ENCODE measurements at regions not wholly inside any gene's neighbourhood (a gene's known extent, or its start where the extent isn't known, plus 50 kb on each side); places are given as distances from the start of the nearest gene placed in this dataset.

DNA sequence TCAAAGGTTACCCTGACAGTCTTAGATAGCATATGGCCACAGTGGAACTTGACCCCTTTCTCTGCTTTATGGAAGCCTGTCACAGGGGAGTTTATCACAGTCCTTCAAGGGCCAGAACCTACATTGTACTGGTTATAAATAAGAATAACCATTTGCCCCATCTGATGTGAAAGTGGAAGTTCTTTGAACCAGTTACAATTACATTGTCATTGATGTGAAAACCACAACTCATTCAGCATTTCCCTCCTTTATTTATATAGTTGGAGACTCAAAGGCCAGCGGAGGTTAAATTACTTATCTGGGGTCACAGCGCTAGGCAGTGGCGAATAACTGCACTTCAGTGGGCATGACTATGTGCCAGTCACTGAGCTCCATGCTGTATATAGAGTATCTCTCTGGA, 60.5 kb upstream of the TBC1D5 start:
- H3K9me3 Mint-ChIP-seq = no peaks in the 10 kb centered on the region
- H3K36me3 ChIP-seq (ENCODE audit: insufficient read depth) = no peaks in the 10 kb centered on the region
- no peaks in the 10 kb centered on the region for H3K27me3 ChIP-seq (ENCODE audit: insufficient read depth)
- H3K27me3 Mint-ChIP-seq (ENCODE audit: insufficient read depth, low read depth, poor library complexity) = no peaks in the 10 kb centered on the region
- H3K4me3 Mint-ChIP-seq = no peak overlapping the region
- no peak overlapping the region; the same call in 1 of the 2 replicates for H3K27ac Mint-ChIP-seq
- TF ChIP-seq, protein P1, sequence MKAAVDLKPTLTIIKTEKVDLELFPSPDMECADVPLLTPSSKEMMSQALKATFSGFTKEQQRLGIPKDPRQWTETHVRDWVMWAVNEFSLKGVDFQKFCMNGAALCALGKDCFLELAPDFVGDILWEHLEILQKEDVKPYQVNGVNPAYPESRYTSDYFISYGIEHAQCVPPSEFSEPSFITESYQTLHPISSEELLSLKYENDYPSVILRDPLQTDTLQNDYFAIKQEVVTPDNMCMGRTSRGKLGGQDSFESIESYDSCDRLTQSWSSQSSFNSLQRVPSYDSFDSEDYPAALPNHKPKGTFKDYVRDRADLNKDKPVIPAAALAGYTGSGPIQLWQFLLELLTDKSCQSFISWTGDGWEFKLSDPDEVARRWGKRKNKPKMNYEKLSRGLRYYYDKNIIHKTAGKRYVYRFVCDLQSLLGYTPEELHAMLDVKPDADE (IDR thresholded peaks at IDR 0.05) = no peak
- no peak for TF ChIP-seq JUNB (IDR thresholded peaks at IDR 0.05; ENCODE audit: unreplicated experiment)
- TF ChIP-seq, protein P2, sequence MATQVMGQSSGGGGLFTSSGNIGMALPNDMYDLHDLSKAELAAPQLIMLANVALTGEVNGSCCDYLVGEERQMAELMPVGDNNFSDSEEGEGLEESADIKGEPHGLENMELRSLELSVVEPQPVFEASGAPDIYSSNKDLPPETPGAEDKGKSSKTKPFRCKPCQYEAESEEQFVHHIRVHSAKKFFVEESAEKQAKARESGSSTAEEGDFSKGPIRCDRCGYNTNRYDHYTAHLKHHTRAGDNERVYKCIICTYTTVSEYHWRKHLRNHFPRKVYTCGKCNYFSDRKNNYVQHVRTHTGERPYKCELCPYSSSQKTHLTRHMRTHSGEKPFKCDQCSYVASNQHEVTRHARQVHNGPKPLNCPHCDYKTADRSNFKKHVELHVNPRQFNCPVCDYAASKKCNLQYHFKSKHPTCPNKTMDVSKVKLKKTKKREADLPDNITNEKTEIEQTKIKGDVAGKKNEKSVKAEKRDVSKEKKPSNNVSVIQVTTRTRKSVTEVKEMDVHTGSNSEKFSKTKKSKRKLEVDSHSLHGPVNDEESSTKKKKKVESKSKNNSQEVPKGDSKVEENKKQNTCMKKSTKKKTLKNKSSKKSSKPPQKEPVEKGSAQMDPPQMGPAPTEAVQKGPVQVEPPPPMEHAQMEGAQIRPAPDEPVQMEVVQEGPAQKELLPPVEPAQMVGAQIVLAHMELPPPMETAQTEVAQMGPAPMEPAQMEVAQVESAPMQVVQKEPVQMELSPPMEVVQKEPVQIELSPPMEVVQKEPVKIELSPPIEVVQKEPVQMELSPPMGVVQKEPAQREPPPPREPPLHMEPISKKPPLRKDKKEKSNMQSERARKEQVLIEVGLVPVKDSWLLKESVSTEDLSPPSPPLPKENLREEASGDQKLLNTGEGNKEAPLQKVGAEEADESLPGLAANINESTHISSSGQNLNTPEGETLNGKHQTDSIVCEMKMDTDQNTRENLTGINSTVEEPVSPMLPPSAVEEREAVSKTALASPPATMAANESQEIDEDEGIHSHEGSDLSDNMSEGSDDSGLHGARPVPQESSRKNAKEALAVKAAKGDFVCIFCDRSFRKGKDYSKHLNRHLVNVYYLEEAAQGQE (IDR thresholded peaks at IDR 0.05; ENCODE audit: unreplicated experiment) = no peak
- TF ChIP-seq EZH2 (IDR thresholded peaks at IDR 0.05; ENCODE audit: low read depth, unreplicated experiment) = no peak
- no peak for TF ChIP-seq EZH2phosphoT487 (IDR thresholded peaks at IDR 0.05; ENCODE audit: unreplicated experiment)
- TF ChIP-seq ZNF331 (CRISPR knock-in tag; IDR thresholded peaks at IDR 0.05; ENCODE audit: low read depth) = no peak
- TF ChIP-seq, protein P3, sequence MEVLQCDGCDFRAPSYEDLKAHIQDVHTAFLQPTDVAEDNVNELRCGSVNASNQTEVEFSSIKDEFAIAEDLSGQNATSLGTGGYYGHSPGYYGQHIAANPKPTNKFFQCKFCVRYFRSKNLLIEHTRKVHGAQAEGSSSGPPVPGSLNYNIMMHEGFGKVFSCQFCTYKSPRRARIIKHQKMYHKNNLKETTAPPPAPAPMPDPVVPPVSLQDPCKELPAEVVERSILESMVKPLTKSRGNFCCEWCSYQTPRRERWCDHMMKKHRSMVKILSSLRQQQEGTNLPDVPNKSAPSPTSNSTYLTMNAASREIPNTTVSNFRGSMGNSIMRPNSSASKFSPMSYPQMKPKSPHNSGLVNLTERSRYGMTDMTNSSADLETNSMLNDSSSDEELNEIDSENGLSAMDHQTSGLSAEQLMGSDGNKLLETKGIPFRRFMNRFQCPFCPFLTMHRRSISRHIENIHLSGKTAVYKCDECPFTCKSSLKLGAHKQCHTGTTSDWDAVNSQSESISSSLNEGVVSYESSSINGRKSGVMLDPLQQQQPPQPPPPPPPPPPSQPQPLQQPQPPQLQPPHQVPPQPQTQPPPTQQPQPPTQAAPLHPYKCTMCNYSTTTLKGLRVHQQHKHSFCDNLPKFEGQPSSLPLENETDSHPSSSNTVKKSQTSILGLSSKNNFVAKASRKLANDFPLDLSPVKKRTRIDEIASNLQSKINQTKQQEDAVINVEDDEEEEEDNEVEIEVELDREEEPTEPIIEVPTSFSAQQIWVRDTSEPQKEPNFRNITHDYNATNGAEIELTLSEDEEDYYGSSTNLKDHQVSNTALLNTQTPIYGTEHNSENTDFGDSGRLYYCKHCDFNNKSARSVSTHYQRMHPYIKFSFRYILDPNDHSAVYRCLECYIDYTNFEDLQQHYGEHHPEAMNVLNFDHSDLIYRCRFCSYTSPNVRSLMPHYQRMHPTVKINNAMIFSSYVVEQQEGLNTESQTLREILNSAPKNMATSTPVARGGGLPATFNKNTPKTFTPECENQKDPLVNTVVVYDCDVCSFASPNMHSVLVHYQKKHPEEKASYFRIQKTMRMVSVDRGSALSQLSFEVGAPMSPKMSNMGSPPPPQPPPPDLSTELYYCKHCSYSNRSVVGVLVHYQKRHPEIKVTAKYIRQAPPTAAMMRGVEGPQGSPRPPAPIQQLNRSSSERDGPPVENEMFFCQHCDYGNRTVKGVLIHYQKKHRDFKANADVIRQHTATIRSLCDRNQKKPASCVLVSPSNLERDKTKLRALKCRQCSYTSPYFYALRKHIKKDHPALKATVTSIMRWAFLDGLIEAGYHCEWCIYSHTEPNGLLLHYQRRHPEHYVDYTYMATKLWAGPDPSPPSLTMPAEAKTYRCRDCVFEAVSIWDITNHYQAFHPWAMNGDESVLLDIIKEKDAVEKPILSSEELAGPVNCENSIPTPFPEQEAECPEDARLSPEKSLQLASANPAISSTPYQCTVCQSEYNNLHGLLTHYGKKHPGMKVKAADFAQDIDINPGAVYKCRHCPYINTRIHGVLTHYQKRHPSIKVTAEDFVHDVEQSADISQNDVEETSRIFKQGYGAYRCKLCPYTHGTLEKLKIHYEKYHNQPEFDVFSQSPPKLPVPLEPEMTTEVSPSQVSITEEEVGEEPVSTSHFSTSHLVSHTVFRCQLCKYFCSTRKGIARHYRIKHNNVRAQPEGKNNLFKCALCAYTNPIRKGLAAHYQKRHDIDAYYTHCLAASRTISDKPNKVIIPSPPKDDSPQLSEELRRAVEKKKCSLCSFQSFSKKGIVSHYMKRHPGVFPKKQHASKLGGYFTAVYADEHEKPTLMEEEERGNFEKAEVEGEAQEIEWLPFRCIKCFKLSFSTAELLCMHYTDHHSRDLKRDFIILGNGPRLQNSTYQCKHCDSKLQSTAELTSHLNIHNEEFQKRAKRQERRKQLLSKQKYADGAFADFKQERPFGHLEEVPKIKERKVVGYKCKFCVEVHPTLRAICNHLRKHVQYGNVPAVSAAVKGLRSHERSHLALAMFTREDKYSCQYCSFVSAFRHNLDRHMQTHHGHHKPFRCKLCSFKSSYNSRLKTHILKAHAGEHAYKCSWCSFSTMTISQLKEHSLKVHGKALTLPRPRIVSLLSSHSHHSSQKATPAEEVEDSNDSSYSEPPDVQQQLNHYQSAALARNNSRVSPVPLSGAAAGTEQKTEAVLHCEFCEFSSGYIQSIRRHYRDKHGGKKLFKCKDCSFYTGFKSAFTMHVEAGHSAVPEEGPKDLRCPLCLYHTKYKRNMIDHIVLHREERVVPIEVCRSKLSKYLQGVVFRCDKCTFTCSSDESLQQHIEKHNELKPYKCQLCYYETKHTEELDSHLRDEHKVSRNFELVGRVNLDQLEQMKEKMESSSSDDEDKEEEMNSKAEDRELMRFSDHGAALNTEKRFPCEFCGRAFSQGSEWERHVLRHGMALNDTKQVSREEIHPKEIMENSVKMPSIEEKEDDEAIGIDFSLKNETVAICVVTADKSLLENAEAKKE (CRISPR knock-in tag; IDR thresholded peaks at IDR 0.05) = no peak
- no peak for TF ChIP-seq STAT1 (IDR thresholded peaks at IDR 0.05; ENCODE audit: unreplicated experiment)
- TF ChIP-seq NANOG (IDR thresholded peaks at IDR 0.05; ENCODE audit: borderline replicate concordance) = no peak
- TF ChIP-seq CREB1 (CRISPR knock-in tag; IDR thresholded peaks at IDR 0.05; ENCODE audit: low read depth) = no peak
- TF ChIP-seq, protein P4, sequence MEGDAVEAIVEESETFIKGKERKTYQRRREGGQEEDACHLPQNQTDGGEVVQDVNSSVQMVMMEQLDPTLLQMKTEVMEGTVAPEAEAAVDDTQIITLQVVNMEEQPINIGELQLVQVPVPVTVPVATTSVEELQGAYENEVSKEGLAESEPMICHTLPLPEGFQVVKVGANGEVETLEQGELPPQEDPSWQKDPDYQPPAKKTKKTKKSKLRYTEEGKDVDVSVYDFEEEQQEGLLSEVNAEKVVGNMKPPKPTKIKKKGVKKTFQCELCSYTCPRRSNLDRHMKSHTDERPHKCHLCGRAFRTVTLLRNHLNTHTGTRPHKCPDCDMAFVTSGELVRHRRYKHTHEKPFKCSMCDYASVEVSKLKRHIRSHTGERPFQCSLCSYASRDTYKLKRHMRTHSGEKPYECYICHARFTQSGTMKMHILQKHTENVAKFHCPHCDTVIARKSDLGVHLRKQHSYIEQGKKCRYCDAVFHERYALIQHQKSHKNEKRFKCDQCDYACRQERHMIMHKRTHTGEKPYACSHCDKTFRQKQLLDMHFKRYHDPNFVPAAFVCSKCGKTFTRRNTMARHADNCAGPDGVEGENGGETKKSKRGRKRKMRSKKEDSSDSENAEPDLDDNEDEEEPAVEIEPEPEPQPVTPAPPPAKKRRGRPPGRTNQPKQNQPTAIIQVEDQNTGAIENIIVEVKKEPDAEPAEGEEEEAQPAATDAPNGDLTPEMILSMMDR (conservative IDR thresholded peaks at IDR 0.05; ENCODE audit: low read depth in 2 of 2) = no peak
- TF ChIP-seq POLR2AphosphoS5 (IDR thresholded peaks at IDR 0.05; ENCODE audit: low read depth) = no peak
- TF ChIP-seq ZNF114 (CRISPR knock-in tag; IDR thresholded peaks at IDR 0.05) = no peak
- no peak for DNase-seq (ENCODE audit: low spot score)
- H3K4me1 ChIP-seq (ENCODE audit: insufficient read depth) = no peaks in the 10 kb centered on the region
- peak overlapping the region; percentile 4; the same call in 1 of the 2 replicates for H2AFZ ChIP-seq
- H3K27ac ChIP-seq (ENCODE audit: low read depth) = no peak overlapping the region
- no peak overlapping the region for H3K4me3 ChIP-seq
- H3K36me3 Mint-ChIP-seq (ENCODE audit: low read depth) = no peaks in the 10 kb centered on the region
- H3F3A ChIP-seq (replicated peaks; ENCODE audit: low read depth) = no peaks in the 10 kb centered on the region
- ATAC-seq = no peak
- no peaks in the 10 kb centered on the region for H3K79me2 ChIP-seq (replicated peaks; ENCODE audit: insufficient read depth)
- H3K9me2 ChIP-seq (ENCODE audit: insufficient read depth) = no peaks in the 10 kb centered on the region
- H4K20me1 ChIP-seq (replicated peaks; ENCODE audit: insufficient read depth) = no peaks in the 10 kb centered on the region
- H3K4me2 ChIP-seq = no peak overlapping the region
- no peaks in the 10 kb centered on the region for H3K4me1 Mint-ChIP-seq
